ENCODE measurements at regions not wholly inside any gene's neighbourhood (a gene's known extent, or its start where the extent isn't known, plus 50 kb on each side); places are given as distances from the start of the nearest gene placed in this dataset.

GRCh38 chr17:55895112-55895759 lies 144.4 kb downstream of the PCTP start:
- no peak for TF ChIP-seq CTCF (IDR thresholded peaks at IDR 0.05; ENCODE audit: poor library complexity)
- no peak for TF ChIP-seq EZH2phosphoT487 (IDR thresholded peaks at IDR 0.05; ENCODE audit: low read depth, severe bottlenecking, unreplicated experiment)
- TF ChIP-seq EZH2 (IDR thresholded peaks at IDR 0.05; ENCODE audit: borderline replicate concordance), result no peak
